CD4-positive, alpha-beta T cell treated with Interleukin-12 subunit alpha and Interleukin-12 subunit beta, for 1 hour (primary cell): ENCODE measurements at regions not wholly inside any gene's neighbourhood (a gene's known extent, or its start where the extent isn't known, plus 50 kb on each side); places are given as distances from the start of the nearest gene placed in this dataset.

ENCODE experiments used
- DNase-seq: peaks from one replicate; pipeline ENCODE4 v3.0.0-alpha.2; 2020

GRCh38 chr11:80898910-80899309 is 1458.1 kb upstream of the TENM4 start:
- DNase-seq, result no peak

- DNase-seq, result no peak
Observed at GRCh38 chr11:80886684-80887083, 1445.9 kb upstream of the TENM4 start.

- no peak for DNase-seq
Observed at GRCh38 chr11:80873310-80873999, 1432.6 kb upstream of the TENM4 start.

GRCh38 chr11:80872116-80872728 is 1431.4 kb upstream of the TENM4 start:
- DNase-seq, result no peak

- no peak for DNase-seq
Observed at GRCh38 chr11:80868831-80869230, 1428.0 kb upstream of the TENM4 start.

- no peak for DNase-seq
Observed at GRCh38 chr11:80862011-80862410, 1421.2 kb upstream of the TENM4 start.

- no peak for DNase-seq
Observed at GRCh38 chr11:80861193-80861592, 1420.4 kb upstream of the TENM4 start.

GRCh38 chr11:80860632-80861031 is 1419.8 kb upstream of the TENM4 start:
- DNase-seq, result no peak

GRCh38 chr11:80856066-80856465 is 1415.2 kb upstream of the TENM4 start:
- no peak for DNase-seq

- DNase-seq, result no peak
Observed at GRCh38 chr11:80855426-80855825, 1414.6 kb upstream of the TENM4 start.

GRCh38 chr11:80849253-80849652 is 1408.4 kb upstream of the TENM4 start:
- DNase-seq, result no peak

- no peak for DNase-seq
Observed at GRCh38 chr11:80846979-80847378, 1406.1 kb upstream of the TENM4 start.

GRCh38 chr11:80846442-80846841 is 1405.6 kb upstream of the TENM4 start:
- no peak for DNase-seq

- no peak for DNase-seq
Observed at GRCh38 chr11:80844110-80844819, 1403.4 kb upstream of the TENM4 start.

GRCh38 chr11:80843266-80843974 is 1402.6 kb upstream of the TENM4 start:
- no peak for DNase-seq

- no peak for DNase-seq
Observed at GRCh38 chr11:80842246-80842645, 1401.4 kb upstream of the TENM4 start.

GRCh38 chr11:80841675-80842074 is 1400.8 kb upstream of the TENM4 start:
- DNase-seq, result no peak

GRCh38 chr11:80838153-80838552 is 1397.3 kb upstream of the TENM4 start:
- DNase-seq, result no peak

GRCh38 chr11:80837051-80837450 is 1396.2 kb upstream of the TENM4 start:
- DNase-seq, result no peak

GRCh38 chr11:80831374-80831773 is 1390.5 kb upstream of the TENM4 start:
- DNase-seq, result no peak

GRCh38 chr11:80827781-80828180 is 1387.0 kb upstream of the TENM4 start:
- no peak for DNase-seq

GRCh38 chr11:80826808-80827207 is 1386.0 kb upstream of the TENM4 start:
- DNase-seq, result no peak

- no peak for DNase-seq
Observed at GRCh38 chr11:80822308-80822707, 1381.5 kb upstream of the TENM4 start.

- DNase-seq, result no peak
Observed at GRCh38 chr11:80819271-80819670, 1378.4 kb upstream of the TENM4 start.
